H1 (cell line): ENCODE measurements at regions not wholly inside any gene's neighbourhood (a gene's known extent, or its start where the extent isn't known, plus 50 kb on each side); places are given as distances from the start of the nearest gene placed in this dataset.
"Not testable (repeated sequence)": the region's sequence is repeated elsewhere in the genome, so short reads cannot be mapped to it uniquely, and the experiment has no call there.

Experiments
- CTCF ChIA-PET: fragments of 300-600 bp; sonication (Branson Sonifier 250); formaldehyde crosslinking; loops from one replicate; lab custom pipeline; 2021; ENCODE audit not compliant: partially characterized antibody; lab: Charles Lee
- POLR2A ChIA-PET: fragments of 300-600 bp; sonication (Branson Sonifier 250); formaldehyde crosslinking; loops from one replicate; lab custom pipeline; 2021; ENCODE audit warnings: inconsistent platforms; ENCODE audit not compliant: partially characterized antibody; lab: Charles Lee
- DNase-seq, 2 experiments: peaks; one replicate each; pipeline versions ENCODE4 v3.0.0 to v3.0.0-alpha.2; 2010 to 2022; ENCODE audit warnings: low spot score in 2 of 2, low read depth in 1 of 2, mixed read lengths in 1 of 2
- FAIRE-seq: peaks from 2 replicates; lab custom pipeline; 2011; peaks lifted over from hg19 to GRCh38; lab: Jason Lieb, UNC
- H2AFZ ChIP-seq: 2 replicates; pipeline ENCODE4 v1.8.1; 2012; ENCODE audit warnings: low read length, inconsistent platforms
- H2AK5ac ChIP-seq: 2 replicates; pipeline ENCODE4 v1.6.1; 2013; ENCODE audit warnings: low read depth, low read length
- H2BK120ac ChIP-seq: replicated peaks from 2 replicates; pipeline ENCODE3; 2013; ENCODE audit warnings: low read depth, low read length, inconsistent platforms
- H2BK12ac ChIP-seq: 2 replicates; pipeline ENCODE4 v1.6.1; 2013; ENCODE audit warnings: low read depth, low read length
- H2BK15ac ChIP-seq: 2 replicates; pipeline ENCODE4 v1.6.1; 2013; ENCODE audit warnings: low read length
- H2BK20ac ChIP-seq: 2 replicates; pipeline ENCODE4 v1.6.1; 2013; ENCODE audit warnings: low read length
- H2BK5ac ChIP-seq: 2 replicates; pipeline ENCODE4 v1.6.1; 2013; ENCODE audit warnings: low read depth, low read length
- H3K14ac ChIP-seq: 2 replicates; pipeline ENCODE4 v1.6.1; 2013; ENCODE audit warnings: inconsistent platforms; ENCODE audit not compliant: insufficient read length
- H3K18ac ChIP-seq: 2 replicates; pipeline ENCODE4 v1.6.1; 2013; ENCODE audit warnings: low read length; ENCODE audit errors: extremely low read depth
- H3K23ac ChIP-seq: 2 replicates; pipeline ENCODE4 v1.6.1; 2013; ENCODE audit warnings: inconsistent platforms; ENCODE audit not compliant: insufficient read length
- H3K23me2 ChIP-seq: 2 replicates; pipeline ENCODE4 v1.6.1; 2013; ENCODE audit warnings: low read depth, low read length
- H3K27ac ChIP-seq: 2 replicates; pipeline ENCODE4 v1.6.1; 2011; ENCODE audit warnings: low read depth, low read length, inconsistent platforms
- H3K27me3 ChIP-seq, 4 experiments: replicated peaks in 1 of 4; 1 replicate in 1 of 4; 2 replicates in 3 of 4; pipeline versions ENCODE4 v1.6.1 to v1.8.1; 2011 to 2013; ENCODE audit warnings: low read length in 3 of 4, mild to moderate bottlenecking in 3 of 4, inconsistent platforms in 2 of 4, mixed read lengths in 2 of 4, moderate library complexity in 1 of 4; ENCODE audit not compliant: control insufficient read depth in 3 of 4, insufficient read depth in 3 of 4; ENCODE audit errors: extremely low read depth in 1 of 4
- H3K36me3 ChIP-seq, 4 experiments: 2 replicates each; pipeline versions ENCODE4 v1.6.1 to v1.8.1; 2011 to 2013; ENCODE audit warnings: mild to moderate bottlenecking in 4 of 4, low read length in 3 of 4, moderate library complexity in 2 of 4, control low read depth in 1 of 4, inconsistent platforms in 1 of 4; ENCODE audit not compliant: insufficient read depth in 4 of 4, control insufficient read depth in 2 of 4
- H3K4ac ChIP-seq: replicated peaks from 2 replicates; pipeline ENCODE3; 2013; ENCODE audit warnings: low read length, low read depth, mixed read lengths, inconsistent platforms; ENCODE audit not compliant: insufficient read length
- H3K4me1 ChIP-seq, 4 experiments: replicated peaks in 1 of 4; 1 replicate in 1 of 4; 2 replicates in 3 of 4; pipeline versions ENCODE4 v1.6.1 to v1.8.1; 2011 to 2013; ENCODE audit warnings: low read length in 3 of 4, inconsistent platforms in 2 of 4, mixed read lengths in 1 of 4; ENCODE audit not compliant: insufficient read depth in 4 of 4, control insufficient read depth in 3 of 4
- H3K4me2 ChIP-seq, 2 experiments: 2 replicates each; pipeline versions ENCODE4 v1.6.1 to v1.8.1; 2011 to 2013; ENCODE audit warnings: low read depth in 2 of 2, low read length in 2 of 2, control low read depth in 1 of 2, inconsistent platforms in 1 of 2, mild to moderate bottlenecking in 1 of 2; ENCODE audit not compliant: insufficient read depth in 1 of 2
- H3K4me3 ChIP-seq, 4 experiments: fragments of 200-600, 300-600 bp in 1 of 4; sonication (generic), shearing (Covaris generic), sonication (Bioruptor Twin) in 1 of 4; 2 replicates each; pipeline versions ENCODE4 v1.5.1 to v1.8.1; 2011 to 2016; ENCODE audit warnings: low read length in 4 of 4, low read depth in 3 of 4, control low read depth in 2 of 4, inconsistent platforms in 2 of 4, mild to moderate bottlenecking in 2 of 4, mixed read lengths in 1 of 4, moderate library complexity in 1 of 4; ENCODE audit not compliant: insufficient read depth in 2 of 4; ENCODE audit errors: extremely low read depth in 1 of 4
- H3K56ac ChIP-seq: replicated peaks from 2 replicates; pipeline ENCODE3; 2013; ENCODE audit warnings: low read depth, mild to moderate bottlenecking, mixed read lengths, low read length, inconsistent platforms; ENCODE audit not compliant: insufficient read length
- H3K79me1 ChIP-seq: 2 replicates; pipeline ENCODE4 v1.6.1; 2013; ENCODE audit warnings: low read depth, low read length, control low read depth
- H3K79me2 ChIP-seq, 2 experiments: 2 replicates each; pipeline versions ENCODE4 v1.6.1 to v1.8.1; 2012 to 2013; ENCODE audit warnings: low read length in 2 of 2, mild to moderate bottlenecking in 2 of 2, inconsistent platforms in 1 of 2; ENCODE audit not compliant: insufficient read depth in 2 of 2, control insufficient read depth in 1 of 2
- H3K9ac ChIP-seq, 4 experiments: replicated peaks in 1 of 4; 1 replicate in 1 of 4; 2 replicates in 3 of 4; pipeline versions ENCODE4 v1.6.1 to v1.8.1; 2011 to 2013; ENCODE audit warnings: low read depth in 3 of 4, low read length in 3 of 4, control low read depth in 2 of 4, mild to moderate bottlenecking in 2 of 4, moderate library complexity in 2 of 4, inconsistent platforms in 1 of 4; ENCODE audit errors: extremely low read depth in 1 of 4
- H3K9me3 ChIP-seq, 2 experiments: 2 replicates each; pipeline versions ENCODE4 v1.6.1 to v1.8.1; 2012 to 2013; ENCODE audit warnings: mild to moderate bottlenecking in 2 of 2, moderate library complexity in 2 of 2, control low read depth in 1 of 2, inconsistent platforms in 1 of 2, low read depth in 1 of 2, low read length in 1 of 2, mixed read lengths in 1 of 2; ENCODE audit not compliant: insufficient read depth in 2 of 2
- H4K20me1 ChIP-seq, 2 experiments: replicated peaks in 1 of 2; 2 replicates each; pipeline versions ENCODE3 to v1.8.1; 2011 to 2013; ENCODE audit warnings: inconsistent platforms in 2 of 2, low read length in 2 of 2, mild to moderate bottlenecking in 1 of 2; ENCODE audit not compliant: insufficient read depth in 2 of 2, control insufficient read depth in 1 of 2
- H4K5ac ChIP-seq: 2 replicates; pipeline ENCODE4 v1.6.1; 2013; ENCODE audit warnings: low read length, low read depth, mixed read lengths, inconsistent platforms; ENCODE audit not compliant: insufficient read length
- H4K8ac ChIP-seq: 2 replicates; pipeline ENCODE4 v1.8.0; 2013; ENCODE audit warnings: mild to moderate bottlenecking, moderate library complexity, low read length, inconsistent platforms; ENCODE audit not compliant: insufficient read depth; ENCODE audit errors: extremely low read depth
- H4K91ac ChIP-seq: replicated peaks from 2 replicates; pipeline ENCODE3; 2013; ENCODE audit warnings: low read length, mixed read lengths, inconsistent platforms; ENCODE audit not compliant: insufficient read length
- WGBS, 2 experiments: shearing (Covaris generic) in 1 of 2; methylation state at CpG; one replicate each; pipeline versions ENCODE4 v1.1.6 to v1.1.7; 2013 to 2015; ENCODE audit warnings: low lambda C conversion rate in 2 of 2, mixed read lengths in 2 of 2, inconsistent platforms in 1 of 2, low coverage in 1 of 2, missing lambda C conversion rate in 1 of 2; ENCODE audit not compliant: insufficient replicate concordance in 2 of 2, insufficient coverage in 1 of 2, insufficient read length in 1 of 2; ENCODE audit errors: extremely low coverage in 1 of 2, missing lambda C conversion rate in 1 of 2; 5-methylcytosine and 5-hydroxymethylcytosine counted together

- H3K14ac ChIP-seq, H3K79me1 ChIP-seq, FAIRE-seq, H3K4me3 ChIP-seq, H4K20me1 ChIP-seq, H3K27me3 ChIP-seq, H2AFZ ChIP-seq, H2BK120ac ChIP-seq, H2AK5ac ChIP-seq, H3K9me3 ChIP-seq, H4K5ac ChIP-seq, H4K91ac ChIP-seq, H3K18ac ChIP-seq, CTCF ChIA-PET, H3K56ac ChIP-seq, POLR2A ChIA-PET, H3K23ac ChIP-seq, H2BK15ac ChIP-seq, H3K23me2 ChIP-seq, H4K8ac ChIP-seq, H3K79me2 ChIP-seq, H3K9ac ChIP-seq, H2BK12ac ChIP-seq, DNase-seq, H2BK20ac ChIP-seq, H3K36me3 ChIP-seq, H3K4me2 ChIP-seq, H3K27ac ChIP-seq, H3K4me1 ChIP-seq, H3K4ac ChIP-seq, H2BK5ac ChIP-seq: not testable (repeated sequence)
- WGBS, 2 experiments = no CpG with 5 or more reads among the region's 8 CpGs
Observed at GRCh38 chr2:110322535-110322934, 110.2 kb upstream of the MTLN start.

GRCh38 chr2:110320834-110321563 is 108.7 kb upstream of the MTLN start:
- FAIRE-seq, H2BK20ac ChIP-seq, H3K18ac ChIP-seq, H2BK15ac ChIP-seq, CTCF ChIA-PET, H2AK5ac ChIP-seq, H2BK12ac ChIP-seq, H3K4me1 ChIP-seq, H3K14ac ChIP-seq, H3K27ac ChIP-seq, H2BK120ac ChIP-seq, H3K27me3 ChIP-seq, H3K36me3 ChIP-seq, H4K20me1 ChIP-seq, H3K79me2 ChIP-seq, H4K8ac ChIP-seq, H4K5ac ChIP-seq, H4K91ac ChIP-seq, H2BK5ac ChIP-seq, POLR2A ChIA-PET, H3K4me3 ChIP-seq, H2AFZ ChIP-seq, H3K23me2 ChIP-seq, H3K56ac ChIP-seq, H3K23ac ChIP-seq, H3K4ac ChIP-seq, H3K9ac ChIP-seq, DNase-seq, H3K4me2 ChIP-seq, H3K9me3 ChIP-seq, H3K79me1 ChIP-seq: not testable (repeated sequence)
- WGBS, 2 experiments = no CpG with 5 or more reads among the region's 10 CpGs
